ENCODE measurements at regions not wholly inside any gene's neighbourhood (a gene's known extent, or its start where the extent isn't known, plus 50 kb on each side); places are given as distances from the start of the nearest gene placed in this dataset.

DNA sequence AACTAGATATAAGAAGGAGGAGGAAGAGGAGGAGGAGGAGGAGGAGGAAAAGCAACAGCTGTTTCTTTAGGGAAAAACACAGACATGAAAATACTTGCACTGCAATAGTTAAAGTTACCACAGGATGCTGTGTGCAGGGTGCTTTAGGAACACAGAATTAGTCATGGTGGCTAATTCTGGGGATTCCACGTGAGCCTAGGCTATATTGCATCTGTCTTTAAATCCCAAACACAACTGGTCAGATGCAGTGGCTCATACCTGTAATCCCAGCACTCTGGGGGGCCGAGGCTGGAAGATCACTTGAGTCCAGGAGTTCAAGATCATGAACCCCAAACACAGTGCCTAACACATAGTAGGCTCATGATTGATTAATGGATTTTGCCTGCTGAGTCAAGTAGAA, 155.3 kb upstream of the C16orf82 start:
- H3K27ac Mint-ChIP-seq: no peak overlapping the region
- peaks cover 0 to 2% of the 10 kb centered on the region in 2 donors for H3K9me3 Mint-ChIP-seq
- no peaks in the 10 kb centered on the region for H3K36me3 Mint-ChIP-seq
- no peak overlapping the region for H3K4me3 Mint-ChIP-seq
- ATAC-seq (replicated peaks) (no peak), DNase-seq (no peak)
- H3K4me1 Mint-ChIP-seq: no peaks in the 10 kb centered on the region
- peaks cover 16 to 41% of the 10 kb centered on the region in 2 donors for H3K27me3 Mint-ChIP-seq

DNA sequence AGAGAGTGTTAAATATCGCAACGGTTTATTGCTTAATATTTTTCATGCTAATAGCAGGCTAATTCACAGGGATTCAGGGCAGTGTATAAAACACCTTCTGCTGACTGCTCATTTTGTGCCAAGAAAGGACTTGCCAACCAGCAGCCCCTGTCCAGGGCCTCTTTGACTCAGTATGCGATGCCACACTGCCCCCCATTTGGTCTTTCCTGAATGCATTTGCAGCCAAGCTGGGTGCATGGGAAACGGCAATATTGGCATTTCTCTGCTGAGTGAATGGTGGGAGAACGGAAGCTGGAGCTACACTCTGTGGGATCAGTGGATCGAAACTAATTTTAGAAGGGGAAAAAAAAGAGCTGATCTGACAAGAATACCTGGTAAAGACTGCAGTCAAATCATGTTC, 152.9 kb upstream of the C16orf82 start:
- H3K36me3 Mint-ChIP-seq: no peaks in the 10 kb centered on the region
- no peak overlapping the region for H3K4me3 Mint-ChIP-seq
- ATAC-seq (replicated peaks): no peak
- H3K27ac Mint-ChIP-seq: no peak overlapping the region
- H3K9me3 Mint-ChIP-seq: peaks cover 0 to 2% of the 10 kb centered on the region in 2 donors
- no peaks in the 10 kb centered on the region for H3K4me1 Mint-ChIP-seq
- H3K27me3 Mint-ChIP-seq: peaks cover 13 to 38% of the 10 kb centered on the region in 2 donors
- DNase-seq: no peak

DNA sequence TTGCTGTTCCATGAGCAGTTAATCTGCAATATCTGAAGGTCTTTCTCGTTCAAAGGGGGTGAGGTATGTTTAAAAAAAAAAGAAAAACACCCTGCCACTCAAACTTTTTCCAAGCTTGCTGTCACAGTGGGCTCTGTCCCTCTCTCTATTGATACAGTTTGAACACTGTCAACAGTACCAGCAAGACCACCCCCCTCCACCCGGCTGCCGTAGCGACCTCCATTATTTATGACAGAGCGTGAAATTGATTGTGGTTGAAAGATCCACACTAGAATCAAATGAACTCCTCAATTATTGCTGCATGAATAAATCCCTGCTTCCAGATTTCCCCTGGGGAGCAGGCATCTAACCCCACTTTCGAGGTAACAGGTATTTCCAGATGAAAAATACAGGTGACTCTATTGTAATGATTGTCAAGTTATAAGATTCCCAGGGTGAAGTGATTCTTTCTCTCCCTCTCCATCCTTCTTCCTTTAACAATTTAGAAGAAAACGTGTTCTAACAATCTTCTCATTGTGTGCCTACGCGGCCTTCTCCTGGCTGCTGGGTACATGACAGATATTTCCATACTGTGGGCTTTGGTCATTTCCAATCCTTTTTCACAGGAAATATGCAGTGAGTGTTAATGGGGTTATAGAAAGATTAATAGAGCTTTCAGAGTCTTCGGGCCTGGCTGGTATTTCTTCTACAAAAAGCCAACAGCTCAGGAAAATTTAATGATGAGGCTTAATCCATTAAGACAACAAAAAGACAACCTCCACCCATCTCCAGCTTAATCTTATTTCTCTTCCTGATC, 135.7 kb upstream of the C16orf82 start:
- no peak overlapping the region for H3K27ac Mint-ChIP-seq

DNA sequence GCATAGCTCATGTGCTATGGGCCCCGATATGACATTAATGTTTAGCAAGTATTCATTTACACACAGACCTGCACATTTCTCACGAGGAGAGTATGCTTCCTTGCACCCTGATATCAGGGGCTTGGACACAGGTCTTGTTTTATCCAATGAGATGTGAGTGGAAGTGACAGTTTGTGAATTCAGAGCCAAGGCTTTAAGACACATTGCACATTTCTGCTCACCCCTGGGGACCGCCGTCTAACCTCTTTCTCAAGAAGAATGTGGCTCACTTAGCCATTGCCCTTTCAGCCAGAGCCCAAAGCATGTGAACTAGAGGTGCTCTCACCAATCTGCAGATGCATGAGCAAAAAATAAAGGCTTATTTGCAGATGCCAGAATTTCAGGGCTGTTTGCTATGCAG, 116.1 kb upstream of the C16orf82 start:
- Mint-ChIP-seq H3K27ac (no peak overlapping the region), H3K9me3 (peaks cover 0 to 3% of the 10 kb centered on the region in 2 donors), H3K36me3 (no peaks in the 10 kb centered on the region), H3K4me3 (no peak overlapping the region), H3K4me1 (no peaks in the 10 kb centered on the region), H3K27me3 (peaks cover 7 to 16% of the 10 kb centered on the region in 2 donors)
- DNase-seq (no peak), ATAC-seq (replicated peaks) (no peak)

More for the DNA sequence above, 135.7 kb upstream of the C16orf82 start:
- peaks cover 6 to 17% of the 10 kb centered on the region in 2 donors for H3K9me3 Mint-ChIP-seq
- DNase-seq (no peak), ATAC-seq (replicated peaks) (no peak)
- no peaks in the 10 kb centered on the region for H3K36me3 Mint-ChIP-seq
- H3K4me1 Mint-ChIP-seq: no peaks in the 10 kb centered on the region
- H3K27me3 Mint-ChIP-seq: peaks cover 5 to 22% of the 10 kb centered on the region in 2 donors
- H3K4me3 Mint-ChIP-seq: no peak overlapping the region

DNA sequence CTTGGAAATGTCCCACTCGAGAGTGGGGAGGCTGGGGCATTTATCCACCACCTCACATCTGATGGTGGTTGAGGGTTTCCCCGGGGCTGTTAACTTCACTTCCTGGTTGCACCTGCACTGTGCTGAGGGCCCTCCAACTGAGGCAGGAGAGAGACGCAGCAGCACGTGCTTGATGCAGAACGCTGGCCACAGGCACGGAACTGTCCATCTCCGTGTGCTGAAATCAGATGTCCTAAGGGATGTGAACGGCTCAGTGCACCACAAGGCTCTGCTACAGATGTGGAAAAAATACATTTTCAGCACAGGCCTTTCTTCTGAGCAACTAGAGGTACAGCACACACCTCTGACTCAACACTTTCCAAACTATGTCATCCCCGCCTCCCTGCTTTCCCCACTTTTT, 114.8 kb upstream of the C16orf82 start:
- peaks cover 8 to 22% of the 10 kb centered on the region in 2 donors for H3K27me3 Mint-ChIP-seq
- DNase-seq (no peak), ATAC-seq (replicated peaks) (no peak)
- no peak overlapping the region for H3K4me3 Mint-ChIP-seq
- no peak overlapping the region for H3K27ac Mint-ChIP-seq
- H3K36me3 Mint-ChIP-seq: no peaks in the 10 kb centered on the region
- peaks cover 0 to 3% of the 10 kb centered on the region in 2 donors for H3K9me3 Mint-ChIP-seq
- H3K4me1 Mint-ChIP-seq: no peaks in the 10 kb centered on the region

- ATAC-seq (replicated peaks): no peak
- Mint-ChIP-seq H3K27me3 (peaks cover 11 to 22% of the 10 kb centered on the region in 2 donors), H3K36me3 (no peaks in the 10 kb centered on the region), H3K9me3 (peaks cover 0 to 3% of the 10 kb centered on the region in 2 donors), H3K4me3 (no peak overlapping the region), H3K4me1 (no peaks in the 10 kb centered on the region), H3K27ac (no peak overlapping the region)
- no peak for DNase-seq
Observed at GRCh38 chr16:26952411-26952810, 114.3 kb upstream of the C16orf82 start.

DNA sequence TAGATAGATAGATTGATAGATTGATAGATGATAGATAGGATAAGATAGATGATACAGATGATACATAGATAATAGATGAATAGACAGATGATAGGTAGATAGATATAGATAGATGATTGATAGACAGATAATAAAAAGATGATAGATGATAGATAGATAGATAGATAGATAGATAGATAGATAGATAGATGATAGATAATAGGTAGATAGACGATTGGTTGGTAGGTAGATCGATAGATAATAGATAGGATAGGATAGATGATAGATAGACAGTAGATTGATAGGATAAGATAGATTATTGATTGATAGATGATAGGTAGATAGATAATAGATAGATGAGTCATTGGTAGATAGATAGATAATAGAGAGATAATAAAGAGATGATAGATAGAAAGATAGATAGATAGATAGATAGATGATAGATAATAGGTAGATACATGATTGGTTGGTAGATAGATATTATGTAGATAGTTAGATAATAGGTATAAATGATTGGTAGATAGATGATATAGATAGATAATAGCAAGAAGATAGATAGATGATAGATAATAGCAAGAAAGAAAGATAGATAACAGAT, 109.4 kb upstream of the C16orf82 start:
- Mint-ChIP-seq H3K4me1 (peaks cover 0 to 6% of the 10 kb centered on the region in 2 donors), H3K36me3 (no peaks in the 10 kb centered on the region), H3K27me3 (peaks cover 7 to 9% of the 10 kb centered on the region in 2 donors), H3K4me3 (no peak overlapping the region), H3K9me3 (peaks cover 8 to 12% of the 10 kb centered on the region in 2 donors), H3K27ac (no peak overlapping the region)
- no peak for DNase-seq
- no peak for ATAC-seq (replicated peaks)

DNA sequence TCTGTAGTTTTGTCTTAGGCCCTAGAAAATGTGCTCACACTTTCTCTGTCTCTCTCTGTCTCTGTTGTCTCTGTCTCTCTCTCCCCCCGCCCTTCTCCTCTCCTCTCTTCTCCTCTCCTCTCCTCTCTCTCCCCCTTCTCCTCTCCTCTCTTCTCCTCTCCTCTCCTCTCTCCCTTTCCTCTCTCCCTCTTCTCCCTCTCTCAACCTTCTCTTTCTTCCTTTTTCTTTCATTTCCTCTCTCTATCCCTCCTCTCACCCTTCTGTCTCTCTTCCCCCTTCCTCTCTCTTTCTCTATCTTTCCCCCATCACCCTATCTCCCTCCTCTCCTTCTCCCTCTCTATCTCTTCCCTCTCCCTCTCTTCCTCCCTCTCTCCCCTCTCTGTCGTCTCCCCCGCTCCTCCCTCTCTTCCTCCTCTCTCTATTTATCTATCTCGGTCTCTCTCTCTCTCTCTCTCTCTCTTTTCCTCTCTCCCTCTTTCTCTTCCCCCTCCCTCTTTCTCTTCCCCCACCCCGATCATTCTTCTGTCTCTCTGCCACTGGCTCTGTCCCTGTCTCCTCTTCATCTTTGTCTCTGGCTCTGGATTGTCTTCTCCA, 107.2 kb upstream of the C16orf82 start:
- Mint-ChIP-seq H3K4me3 (no peak overlapping the region), H3K27me3 (peaks cover 4 to 11% of the 10 kb centered on the region in 2 donors), H3K27ac (no peak overlapping the region), H3K4me1 (peaks cover 0 to 6% of the 10 kb centered on the region in 2 donors), H3K36me3 (no peaks in the 10 kb centered on the region), H3K9me3 (peaks cover 8 to 9% of the 10 kb centered on the region in 2 donors)
- DNase-seq (no peak), ATAC-seq (replicated peaks) (no peak)

DNA sequence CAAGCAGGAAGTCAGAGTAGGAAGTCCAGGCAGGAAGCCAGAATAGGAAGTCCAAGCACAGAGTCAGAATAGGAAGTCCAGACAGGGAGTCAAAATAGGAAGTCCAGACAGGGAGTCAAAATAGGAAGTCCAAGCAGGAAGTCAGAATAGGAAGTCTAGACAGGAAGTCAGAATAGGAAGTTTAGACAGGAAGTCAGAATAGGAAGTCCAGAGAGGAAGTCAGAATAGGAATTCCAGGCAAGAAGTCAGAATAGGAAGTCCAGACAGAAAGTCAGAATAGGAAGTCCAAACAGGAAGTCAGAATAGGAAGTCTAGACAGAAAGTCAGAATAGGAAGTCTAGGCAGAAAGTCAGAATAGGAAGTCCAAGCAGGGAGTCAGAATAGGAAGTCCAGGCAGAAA, 105.3 kb upstream of the C16orf82 start:
- peaks cover 8 to 11% of the 10 kb centered on the region in 2 donors for H3K9me3 Mint-ChIP-seq
- H3K4me3 Mint-ChIP-seq: no peak overlapping the region
- H3K27ac Mint-ChIP-seq: no peak overlapping the region
- ATAC-seq (replicated peaks): no peak
- peaks cover 0 to 3% of the 10 kb centered on the region in 2 donors for H3K36me3 Mint-ChIP-seq
- DNase-seq: no peak
- peaks cover 0 to 6% of the 10 kb centered on the region in 2 donors for H3K4me1 Mint-ChIP-seq
- H3K27me3 Mint-ChIP-seq: peaks cover 11% of the 10 kb centered on the region in 2 donors

DNA sequence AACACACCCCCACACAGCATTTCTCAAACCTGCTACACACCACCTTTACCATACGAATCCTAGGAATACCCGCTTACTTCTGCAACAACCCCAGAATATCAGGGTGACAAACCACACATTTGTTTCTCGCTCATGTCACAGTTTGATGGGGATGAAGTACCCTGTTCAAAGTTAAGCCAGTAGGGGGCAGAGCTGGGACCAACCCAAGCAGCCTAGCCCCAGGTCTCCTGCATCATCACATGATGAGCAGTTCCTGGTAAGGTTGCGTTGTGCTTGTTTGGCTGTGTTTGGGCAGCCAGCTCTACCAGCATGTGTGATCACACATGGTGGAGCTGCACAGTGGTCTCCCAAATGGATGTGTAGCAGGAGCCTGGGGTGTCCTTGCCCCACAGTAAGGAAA, 103.6 kb upstream of the C16orf82 start:
- DNase-seq: no peak
- H3K4me1 Mint-ChIP-seq: peaks cover 0 to 6% of the 10 kb centered on the region in 2 donors
- peaks cover 0 to 3% of the 10 kb centered on the region in 2 donors for H3K36me3 Mint-ChIP-seq
- H3K4me3 Mint-ChIP-seq: no peak overlapping the region
- peaks cover 8 to 11% of the 10 kb centered on the region in 2 donors for H3K9me3 Mint-ChIP-seq
- peaks cover 11 to 13% of the 10 kb centered on the region in 2 donors for H3K27me3 Mint-ChIP-seq
- ATAC-seq (replicated peaks): no peak
- no peak overlapping the region for H3K27ac Mint-ChIP-seq

- H3K36me3 Mint-ChIP-seq: peaks cover 0 to 3% of the 10 kb centered on the region in 2 donors
- H3K27ac Mint-ChIP-seq: no peak overlapping the region
- H3K4me3 Mint-ChIP-seq: no peak overlapping the region
- ATAC-seq (replicated peaks) (no peak), DNase-seq (no peak)
- H3K4me1 Mint-ChIP-seq: no peaks in the 10 kb centered on the region
- peaks cover 0 to 1% of the 10 kb centered on the region in 2 donors for H3K9me3 Mint-ChIP-seq
- peaks cover 8 to 13% of the 10 kb centered on the region in 2 donors for H3K27me3 Mint-ChIP-seq
Observed at GRCh38 chr16:26969589-26970231, 97.0 kb upstream of the C16orf82 start.

GRCh38 chr16:26970292-26970691, 96.4 kb upstream of the C16orf82 start:
- DNase-seq (no peak), ATAC-seq (replicated peaks) (no peak)
- H3K36me3 Mint-ChIP-seq: peaks cover 0 to 3% of the 10 kb centered on the region in 2 donors
- H3K9me3 Mint-ChIP-seq: peaks cover 0 to 1% of the 10 kb centered on the region in 2 donors
- H3K27ac Mint-ChIP-seq: no peak overlapping the region
- peaks cover 11 to 13% of the 10 kb centered on the region in 2 donors for H3K27me3 Mint-ChIP-seq
- H3K4me3 Mint-ChIP-seq: no peak overlapping the region
- H3K4me1 Mint-ChIP-seq: no peaks in the 10 kb centered on the region

DNA sequence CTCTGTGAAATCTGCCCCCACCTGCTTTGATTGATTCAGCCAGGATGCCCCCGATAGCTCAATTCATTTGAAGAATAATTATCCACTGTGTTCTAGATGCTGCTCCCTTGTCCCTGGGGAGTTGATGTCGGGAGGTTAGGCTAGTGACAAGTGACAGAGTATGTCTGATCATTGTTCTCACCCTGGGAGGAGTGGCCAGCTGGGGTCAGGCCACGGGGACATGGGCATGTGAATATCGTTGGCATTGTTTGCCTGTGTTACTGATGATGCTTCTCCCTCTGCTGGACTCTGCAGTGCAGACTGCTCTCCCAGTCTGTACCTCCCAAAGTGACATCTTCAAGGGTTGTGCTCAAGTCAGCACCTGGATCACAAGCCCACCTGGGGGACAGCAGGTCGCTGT, 89.9 kb upstream of the C16orf82 start:
- Mint-ChIP-seq H3K27me3 (peaks cover 6 to 9% of the 10 kb centered on the region in 2 donors), H3K4me1 (no peaks in the 10 kb centered on the region), H3K4me3 (no peak overlapping the region), H3K9me3 (no peaks in the 10 kb centered on the region), H3K27ac (no peak overlapping the region), H3K36me3 (no peaks in the 10 kb centered on the region)
- no peak for ATAC-seq (replicated peaks)
- no peak for DNase-seq

DNA sequence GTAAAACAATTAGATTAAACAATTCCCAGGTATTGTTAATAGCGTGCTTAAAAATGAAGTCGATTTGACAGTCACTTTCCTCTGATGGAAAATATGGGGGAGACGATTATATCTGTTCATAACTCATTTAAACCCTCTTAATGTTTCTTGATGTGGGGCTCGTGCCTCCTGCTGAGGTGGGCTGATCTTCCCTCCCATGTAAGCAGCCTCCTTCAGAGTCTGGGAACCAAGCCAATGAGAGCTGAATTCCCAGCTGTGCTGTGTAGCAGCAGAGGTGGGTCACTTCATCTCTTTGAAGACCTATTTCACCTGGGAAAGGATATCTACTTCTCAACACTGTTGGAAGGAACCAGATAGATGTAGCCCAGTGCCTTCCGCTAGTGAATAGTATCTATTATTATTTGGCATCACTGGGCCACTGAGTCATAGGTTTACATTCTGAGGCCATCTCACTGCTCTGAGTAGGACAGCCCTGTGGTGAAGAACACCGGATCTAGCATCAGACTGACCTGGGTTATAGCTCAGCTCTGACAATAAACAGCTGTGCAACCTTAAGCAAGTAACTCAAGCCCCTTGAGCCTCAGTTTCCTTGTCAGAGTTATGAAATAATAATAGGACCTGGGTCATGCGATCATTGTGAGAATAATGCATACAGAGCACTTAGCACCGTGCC, 85.3 kb upstream of the C16orf82 start:
- Mint-ChIP-seq H3K4me1 (no peaks in the 10 kb centered on the region), H3K9me3 (no peaks in the 10 kb centered on the region), H3K4me3 (no peak overlapping the region), H3K27me3 (peaks cover 25 to 32% of the 10 kb centered on the region in 2 donors), H3K27ac (no peak overlapping the region), H3K36me3 (no peaks in the 10 kb centered on the region)
- DNase-seq (no peak), ATAC-seq (replicated peaks) (no peak)

Measured in stimulated activated naive B cell treated with anti-CD40 and anti-IgM and Interleukin-4, amounts not matched to agents 10 μg/mL and 1 μg/mL and 100 μg/mL, for 72 hours (primary cell).